ENCODE measurements at regions not wholly inside any gene's neighbourhood (a gene's known extent, or its start where the extent isn't known, plus 50 kb on each side); places are given as distances from the start of the nearest gene placed in this dataset.

- Histone ChIP-seq H3K4me3 (replicated peaks; ENCODE audit: insufficient read depth, low read length) (no peak overlapping the region), H3K27me3 (ENCODE audit: insufficient read depth, poor library complexity, severe bottlenecking) (no peaks in the 10 kb centered on the region), H3K27ac (replicated peaks) (no peak overlapping the region)
- TF ChIP-seq POLR2AphosphoS5 (IDR thresholded peaks at IDR 0.05; ENCODE audit: low read depth) (no peak), CTCF (IDR thresholded peaks at IDR 0.05; ENCODE audit: insufficient read depth, low read length) (no peak), REST (IDR thresholded peaks at IDR 0.05; ENCODE audit: insufficient replicate concordance, low read depth) (no peak), SPI1 (IDR thresholded peaks at IDR 0.05; ENCODE audit: borderline replicate concordance, low read depth) (peak; percentile 65), GABPA (IDR thresholded peaks at IDR 0.05; ENCODE audit: low read depth) (no peak)
- peak; percentile 45 to 65 for DNase-seq (ENCODE audit: low read depth in 1 of 2, low spot score in 1 of 2)
These were observed 182.5 kb upstream of the TBL1X start for GRCh38 chrX:9282325-9282724.

GRCh38 chrX:9285342-9285771 lies 179.5 kb upstream of the TBL1X start:
- no peak for TF ChIP-seq SPI1 (IDR thresholded peaks at IDR 0.05; ENCODE audit: borderline replicate concordance, low read depth)
- TF ChIP-seq POLR2AphosphoS5 (IDR thresholded peaks at IDR 0.05; ENCODE audit: low read depth) = no peak
- TF ChIP-seq REST (IDR thresholded peaks at IDR 0.05; ENCODE audit: insufficient replicate concordance, low read depth) = no peak
- no peak for TF ChIP-seq CTCF (IDR thresholded peaks at IDR 0.05; ENCODE audit: insufficient read depth, low read length)
- TF ChIP-seq GABPA (IDR thresholded peaks at IDR 0.05; ENCODE audit: low read depth) = no peak
- DNase-seq (ENCODE audit: low read depth in 1 of 2, low spot score in 1 of 2) = no peak
- no peak overlapping the region for H3K4me3 ChIP-seq (replicated peaks; ENCODE audit: insufficient read depth, low read length)
- no peak overlapping the region for H3K27ac ChIP-seq (replicated peaks)
- no peaks in the 10 kb centered on the region for H3K27me3 ChIP-seq (ENCODE audit: insufficient read depth, poor library complexity, severe bottlenecking)

GRCh38 chrX:9286234-9286633 lies 178.6 kb upstream of the TBL1X start:
- no peaks in the 10 kb centered on the region for H3K27me3 ChIP-seq (ENCODE audit: insufficient read depth, poor library complexity, severe bottlenecking)
- TF ChIP-seq POLR2AphosphoS5 (IDR thresholded peaks at IDR 0.05; ENCODE audit: low read depth) (no peak), CTCF (IDR thresholded peaks at IDR 0.05; ENCODE audit: insufficient read depth, low read length) (no peak), SPI1 (IDR thresholded peaks at IDR 0.05; ENCODE audit: borderline replicate concordance, low read depth) (no peak), REST (IDR thresholded peaks at IDR 0.05; ENCODE audit: insufficient replicate concordance, low read depth) (no peak), GABPA (IDR thresholded peaks at IDR 0.05; ENCODE audit: low read depth) (no peak)
- DNase-seq (ENCODE audit: low read depth in 1 of 2, low spot score in 1 of 2) = peak in 1 of 2 experiments; percentile 55
- H3K4me3 ChIP-seq (replicated peaks; ENCODE audit: insufficient read depth, low read length) = no peak overlapping the region
- no peak overlapping the region for H3K27ac ChIP-seq (replicated peaks)
